Left ventricle myocardium inferior (tissue), 1 donor: ENCODE measurements at regions not wholly inside any gene's neighbourhood (a gene's known extent, or its start where the extent isn't known, plus 50 kb on each side); places are given as distances from the start of the nearest gene placed in this dataset.
A peak's percentile ranks its signal among the peaks of the same experiment; 100 is the strongest.

Experiments used
- DNase-seq: peaks from one replicate; pipeline ENCODE4 v3.0.0-alpha.2; 2020
- H3K27ac ChIP-seq: fragments of 200-600 bp; replicated peaks from 2 replicates; pipeline ENCODE4 v1.8.0; 2021
- H3K27me3 ChIP-seq: fragments of 200-600 bp; 2 replicates; pipeline ENCODE4 v1.8.0; 2021; ENCODE audit warnings: low read depth
- H3K36me3 ChIP-seq: fragments of 200-600 bp; 2 replicates; pipeline ENCODE4 v1.8.0; 2021
- H3K4me1 ChIP-seq: fragments of 200-600 bp; 2 replicates; pipeline ENCODE4 v1.8.0; 2021
- H3K4me3 ChIP-seq: fragments of 200-600 bp; 2 replicates; pipeline ENCODE4 v1.8.0; 2021; ENCODE audit warnings: mild to moderate bottlenecking, moderate library complexity
- H3K9me3 ChIP-seq: fragments of 200-600 bp; replicated peaks from 2 replicates; pipeline ENCODE4 v1.8.0; 2021
- CTCF ChIP-seq: fragments of 200-600 bp; IDR thresholded peaks from 2 replicates; pipeline ENCODE4 v1.8.0; 2021; ENCODE audit warnings: antibody characterized with exemption, mild to moderate bottlenecking, borderline replicate concordance
- intact Hi-C: fragments of 100-400 bp; cut with micrococcal nuclease; formaldehyde crosslinking; loops from one replicate; pipeline ENCODE4 v1.11.0; 2022
- donor health status: DM: no; HTN: yes; CAD: no; lungs with severe emphysema.

GRCh38 chr4:79625361-79625760, 217.3 kb upstream of the GK2 start:
- Histone ChIP-seq H3K36me3 (no peaks in the 10 kb centered on the region), H3K9me3 (no peaks in the 10 kb centered on the region), H3K4me1 (peaks cover 5% of the 10 kb centered on the region), H3K27me3 (no peaks in the 10 kb centered on the region), H3K27ac (no peak overlapping the region), H3K4me3 (no peak overlapping the region)
- intact Hi-C loops: no loop called here
- no peak for DNase-seq
- no peak for TF ChIP-seq CTCF

DNA sequence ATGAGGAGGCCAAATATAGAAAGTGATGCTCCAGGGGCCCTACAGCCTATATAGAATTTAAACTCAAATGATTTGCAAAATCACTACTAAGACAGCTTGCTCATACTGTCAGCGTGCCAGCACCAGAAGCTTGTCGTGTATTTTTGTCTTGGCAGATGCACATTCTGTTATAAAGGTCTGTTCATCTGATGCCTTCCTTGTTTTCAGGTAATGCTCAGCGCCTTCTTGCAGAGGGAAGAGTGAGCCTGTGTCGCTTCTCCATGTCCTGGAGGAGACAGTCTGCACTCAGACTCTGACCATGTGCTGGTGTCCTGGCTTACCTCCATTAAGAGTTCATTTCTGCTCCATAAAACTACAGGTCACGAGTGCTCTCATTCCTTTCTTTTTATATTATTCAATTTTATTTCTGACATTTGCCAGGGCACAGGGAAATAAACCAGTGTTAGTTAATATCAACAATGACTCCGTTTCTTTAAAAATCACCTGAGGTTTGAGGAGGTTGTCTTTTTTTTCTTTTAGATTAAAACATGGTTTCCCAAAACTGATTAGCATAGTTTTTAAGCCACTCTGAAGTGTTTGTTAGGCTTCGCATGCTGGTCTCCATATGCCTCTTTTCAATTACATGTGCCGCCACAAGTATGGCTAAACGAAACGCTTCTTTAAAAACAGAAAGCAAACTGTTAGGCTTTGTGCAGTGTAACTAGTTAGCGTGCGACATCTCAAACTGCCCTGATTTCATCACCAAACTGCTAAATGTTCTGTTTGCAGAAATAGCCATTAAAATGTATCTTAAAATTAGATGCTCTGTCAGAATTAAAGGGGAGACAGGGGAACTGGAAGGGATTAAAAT, 215.2 kb upstream of the GK2 start:
- Histone ChIP-seq H3K9me3 (no peaks in the 10 kb centered on the region), H3K4me1 (peaks cover 5% of the 10 kb centered on the region), H3K4me3 (peak overlapping the region; percentile 4), H3K27me3 (no peaks in the 10 kb centered on the region), H3K27ac (no peak overlapping the region), H3K36me3 (no peaks in the 10 kb centered on the region)
- no peak for DNase-seq
- intact Hi-C loops: no loop called here
- TF ChIP-seq CTCF: no peak

GRCh38 chr4:79621061-79621460, 213.0 kb upstream of the GK2 start:
- Histone ChIP-seq H3K4me1 (peaks cover 5% of the 10 kb centered on the region), H3K9me3 (no peaks in the 10 kb centered on the region), H3K36me3 (no peaks in the 10 kb centered on the region), H3K27ac (no peak overlapping the region), H3K27me3 (no peaks in the 10 kb centered on the region), H3K4me3 (no peak overlapping the region)
- DNase-seq: no peak
- no peak for TF ChIP-seq CTCF
- intact Hi-C loops: no loop called here

DNA sequence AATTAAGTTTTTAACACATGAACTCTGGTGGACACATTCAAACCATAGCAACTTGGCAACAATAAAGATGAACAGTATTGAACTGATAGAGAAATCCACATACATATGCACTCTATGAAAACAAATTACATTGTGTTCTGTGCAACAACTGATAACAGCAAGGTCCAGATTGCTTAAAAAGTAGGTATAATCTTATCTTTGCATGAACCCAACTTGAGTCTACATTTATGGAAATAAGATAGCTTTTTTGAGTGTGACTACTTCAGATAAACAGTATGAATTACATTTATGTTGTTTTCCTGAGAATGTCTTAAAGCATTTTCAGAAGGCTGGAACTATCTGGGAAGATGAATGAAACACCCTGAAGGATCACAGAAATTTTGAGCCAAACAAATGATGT, 212.6 kb upstream of the GK2 start:
- intact Hi-C loops: no loop called here
- H3K27ac ChIP-seq: no peak overlapping the region
- no peak for DNase-seq
- H3K9me3 ChIP-seq: no peaks in the 10 kb centered on the region
- no peak for TF ChIP-seq CTCF
- no peaks in the 10 kb centered on the region for H3K36me3 ChIP-seq
- peaks cover 5% of the 10 kb centered on the region for H3K4me1 ChIP-seq
- no peak overlapping the region for H3K4me3 ChIP-seq
- H3K27me3 ChIP-seq: no peaks in the 10 kb centered on the region

DNA sequence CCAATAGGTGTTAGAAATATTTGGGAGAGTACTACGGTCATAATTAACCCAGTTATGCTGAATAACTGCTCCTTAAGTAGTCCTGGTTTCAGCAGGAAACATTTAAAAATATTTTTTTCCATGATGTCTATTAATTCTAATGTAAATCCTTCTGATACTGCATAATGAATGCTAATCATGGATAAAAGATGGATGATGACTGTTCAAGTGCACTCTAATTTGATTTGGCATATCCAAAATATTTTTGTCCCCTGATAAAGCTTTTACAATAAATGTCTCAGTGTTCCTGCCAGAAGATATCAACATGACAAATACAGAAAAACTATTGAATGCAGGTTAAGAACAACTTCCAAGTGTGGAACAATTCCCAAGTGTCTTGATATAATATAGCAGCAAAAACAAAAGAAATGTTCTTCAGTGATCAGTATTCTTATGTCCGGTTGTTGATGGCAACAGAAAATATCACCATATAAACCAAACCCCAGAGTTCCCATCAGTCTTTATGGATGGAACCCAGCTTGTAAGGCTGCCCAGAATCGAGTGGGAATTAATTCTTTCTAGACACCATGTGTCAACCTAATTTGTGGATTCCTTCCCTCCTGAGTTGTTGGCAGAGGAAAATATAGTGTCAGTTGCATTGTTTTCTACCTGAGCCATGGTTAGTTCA, 205.4 kb upstream of the GK2 start:
- no peaks in the 10 kb centered on the region for H3K36me3 ChIP-seq
- DNase-seq: no peak
- no peaks in the 10 kb centered on the region for H3K27me3 ChIP-seq
- H3K4me3 ChIP-seq: no peak overlapping the region
- H3K27ac ChIP-seq: no peak overlapping the region
- intact Hi-C loops: no loop called here
- TF ChIP-seq CTCF: no peak
- no peaks in the 10 kb centered on the region for H3K9me3 ChIP-seq
- H3K4me1 ChIP-seq: no peaks in the 10 kb centered on the region
